HL-60/S4 treated with phorbol 12-myristate 13-acetate at 8.2 ng/mL for 4 days and 3 days (cell line): ENCODE measurements at regions not wholly inside any gene's neighbourhood (a gene's known extent, or its start where the extent isn't known, plus 50 kb on each side); places are given as distances from the start of the nearest gene placed in this dataset.

ENCODE experiments used
- in situ Hi-C: fragments of 300-500 bp; cut with MboI; formaldehyde crosslinking; loops from 2 replicates; pipeline ENCODE4 v1.15.0; 2022; ENCODE audit warnings: low sequenced_read_pairs

DNA sequence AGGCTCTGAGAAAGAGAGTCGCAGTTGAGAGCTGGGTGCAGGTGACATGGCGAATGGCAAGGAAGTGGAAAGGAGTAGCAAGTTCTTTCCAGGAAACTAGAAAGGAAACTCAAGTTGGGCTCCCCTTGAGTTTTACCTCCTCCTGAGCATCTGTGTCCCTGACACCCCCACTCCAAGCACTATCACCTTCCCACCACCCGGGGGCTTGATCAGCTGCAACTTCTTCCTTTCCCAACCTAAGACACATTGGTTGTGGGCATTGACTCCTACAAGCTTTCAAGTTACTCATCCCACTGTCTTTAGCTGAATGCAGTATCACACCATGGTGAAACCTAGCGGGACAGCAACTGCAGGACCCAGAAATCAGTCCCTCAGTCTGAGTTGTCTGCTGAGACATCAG, 256.6 kb upstream of the NR2F2 start:
- in situ Hi-C loops, result no loop called here

DNA sequence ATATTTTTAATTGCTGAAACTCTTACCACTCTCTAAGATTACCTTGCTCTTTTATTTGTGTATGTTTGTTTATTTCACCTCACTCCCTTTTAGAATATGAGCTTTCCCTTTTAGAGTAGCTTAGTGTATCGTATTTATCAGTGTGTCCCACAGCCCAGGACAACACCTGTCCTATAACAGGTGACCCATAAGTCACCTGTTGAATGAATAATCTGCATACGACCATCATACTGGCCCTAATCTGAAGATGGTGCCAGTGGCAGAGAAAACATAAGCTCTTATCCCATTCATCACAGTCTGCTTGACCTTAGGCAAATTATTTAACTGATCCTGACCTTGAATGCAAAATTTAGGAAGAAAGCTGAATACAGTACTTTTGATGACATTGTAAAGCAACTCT, 254.6 kb upstream of the NR2F2 start:
- in situ Hi-C loops, result no loop called here

GRCh38 chr15:96076350-96076749, 254.2 kb upstream of the NR2F2 start:
- in situ Hi-C loops, result no loop called here

DNA sequence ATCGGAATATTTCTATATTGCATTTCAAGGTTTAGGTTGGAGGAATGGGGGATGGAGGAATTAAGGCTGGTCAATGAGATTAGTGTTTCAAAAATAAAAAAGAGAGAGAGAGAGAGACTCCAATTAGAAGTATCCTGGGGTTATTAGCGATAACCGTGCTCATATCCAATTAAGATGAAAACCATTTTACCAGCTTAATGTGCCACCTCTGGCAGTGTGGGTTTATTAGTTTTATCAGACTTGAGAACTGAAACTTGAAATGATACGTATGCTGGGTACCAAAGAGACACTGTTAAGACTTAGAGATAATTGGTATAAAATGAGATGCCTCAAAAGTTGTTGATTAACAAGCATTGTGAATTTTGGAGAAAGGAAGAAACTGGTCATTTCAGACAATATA, 251.5 kb upstream of the NR2F2 start:
- in situ Hi-C loops, result no loop called here

GRCh38 chr15:96079882-96080281, 250.6 kb upstream of the NR2F2 start:
- in situ Hi-C loops, result no loop called here

- in situ Hi-C loops, result no loop called here
Measured at GRCh38 chr15:96086164-96086563, 244.3 kb upstream of the NR2F2 start.

DNA sequence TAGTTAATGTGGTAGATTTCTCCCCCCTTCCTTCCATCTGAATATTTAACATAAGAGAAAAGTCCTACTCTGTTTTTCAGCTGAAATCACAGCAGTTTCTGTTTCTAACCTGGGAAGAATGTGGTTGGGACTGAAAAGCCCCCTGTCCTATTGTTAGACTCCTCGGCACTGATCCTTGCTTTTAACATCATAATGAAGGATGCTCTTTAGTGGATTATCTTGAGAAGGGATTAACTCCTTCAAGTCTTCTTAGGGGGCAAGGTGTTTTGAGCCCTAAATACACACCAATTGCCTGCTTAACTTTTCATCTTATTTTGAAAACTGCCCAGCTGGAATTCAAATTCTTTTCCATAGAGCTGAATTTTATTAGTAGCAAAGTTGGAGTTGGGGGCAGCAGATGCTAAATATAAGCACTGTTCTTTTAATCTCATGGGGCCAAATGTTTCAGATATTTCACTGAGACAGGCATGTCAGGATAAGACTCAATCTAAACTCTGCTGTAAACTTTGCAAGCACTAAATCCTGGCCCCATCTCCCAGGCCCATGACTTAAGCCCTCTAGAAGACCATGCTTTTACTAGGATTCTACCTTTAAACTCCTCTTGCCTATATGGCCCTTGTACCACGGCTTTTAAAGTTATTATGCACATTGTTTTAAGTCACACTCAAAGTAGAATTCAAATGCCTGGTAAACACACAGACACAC, 243.2 kb upstream of the NR2F2 start:
- in situ Hi-C loops, result no loop called here

- in situ Hi-C loops, result no loop called here
Measured at GRCh38 chr15:96088650-96089049, 241.8 kb upstream of the NR2F2 start.

GRCh38 chr15:96089405-96090058, 241.0 kb upstream of the NR2F2 start:
- in situ Hi-C loops, result no loop called here

DNA sequence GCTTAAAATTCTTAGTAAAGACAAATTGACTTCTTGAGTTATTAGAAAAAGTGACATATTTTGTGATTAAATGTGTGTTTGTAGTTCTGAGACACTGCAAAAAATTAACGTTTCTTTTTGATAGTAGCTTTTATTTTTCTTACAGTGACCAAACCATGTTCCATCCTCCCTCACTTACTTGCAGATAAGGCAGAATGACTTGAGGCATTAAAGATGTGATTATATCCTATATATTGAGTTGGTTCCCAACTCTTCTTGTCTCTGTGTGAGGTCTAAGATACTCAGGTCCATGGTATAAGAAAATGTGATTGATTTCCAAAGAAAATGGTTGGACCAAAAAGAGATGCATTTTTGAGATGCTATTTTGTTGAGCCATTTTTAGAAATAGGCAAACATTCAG, 238.3 kb upstream of the NR2F2 start:
- in situ Hi-C loops, result no loop called here

DNA sequence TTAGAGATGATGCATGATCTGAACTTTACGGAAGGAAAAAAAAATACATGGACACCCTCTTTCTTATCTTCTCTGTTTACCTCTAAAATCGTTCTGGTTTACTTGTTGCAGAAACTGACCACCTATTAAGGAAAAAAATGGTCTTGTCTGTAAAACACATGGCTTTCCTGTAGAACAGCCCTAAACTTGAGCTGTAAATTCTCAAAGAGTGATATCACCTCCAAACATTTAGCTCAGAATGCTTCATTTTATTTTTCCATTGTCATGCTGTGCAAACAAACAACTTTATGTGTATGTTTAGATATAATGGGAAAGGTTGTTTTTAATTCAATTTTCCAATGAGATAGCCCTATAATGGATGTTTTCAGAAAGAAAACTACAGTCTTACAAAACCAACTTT, 237.4 kb upstream of the NR2F2 start:
- in situ Hi-C loops, result no loop called here

DNA sequence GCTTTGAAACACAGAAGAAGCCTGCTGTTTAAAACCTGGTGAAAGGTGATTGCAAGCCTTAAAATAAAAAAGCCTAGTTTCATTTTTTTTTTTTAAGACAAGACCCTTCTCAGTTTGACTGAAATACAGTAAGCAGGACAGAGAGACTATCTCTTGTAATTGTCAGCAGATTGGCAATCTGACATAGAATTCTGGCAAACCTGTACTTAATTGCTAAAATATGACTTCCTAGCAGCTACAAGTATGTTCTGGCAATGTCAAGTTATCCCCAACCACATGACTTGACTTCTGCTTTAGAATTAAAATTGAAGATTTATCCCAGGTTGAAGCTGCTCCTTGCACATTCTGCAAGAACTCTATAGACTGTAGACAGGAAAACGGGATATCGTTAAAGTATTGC, 232.8 kb upstream of the NR2F2 start:
- in situ Hi-C loops, result no loop called here

- in situ Hi-C loops, result no loop called here
Measured at GRCh38 chr15:96102631-96103030, 227.9 kb upstream of the NR2F2 start.

DNA sequence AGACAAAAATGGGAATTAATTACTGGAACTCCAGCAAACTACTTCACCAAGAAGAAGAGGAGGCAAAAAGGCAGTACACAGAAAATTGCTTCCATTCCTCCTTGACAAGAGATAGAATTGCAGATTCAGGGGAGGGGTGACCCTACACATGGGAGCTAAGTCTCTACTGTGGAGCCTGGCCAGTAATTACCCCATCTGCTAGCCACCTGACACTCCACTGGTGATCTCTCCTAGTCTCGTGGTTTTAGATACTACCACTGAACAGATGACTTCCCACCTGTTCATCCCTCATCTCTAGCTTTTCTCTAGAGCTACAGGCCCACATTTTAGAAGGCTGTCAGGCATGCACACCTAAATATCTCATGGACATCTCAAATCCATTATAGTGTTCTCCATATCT, 224.3 kb upstream of the NR2F2 start:
- in situ Hi-C loops, result no loop called here

GRCh38 chr15:96106628-96107027, 223.9 kb upstream of the NR2F2 start:
- in situ Hi-C loops, result no loop called here

DNA sequence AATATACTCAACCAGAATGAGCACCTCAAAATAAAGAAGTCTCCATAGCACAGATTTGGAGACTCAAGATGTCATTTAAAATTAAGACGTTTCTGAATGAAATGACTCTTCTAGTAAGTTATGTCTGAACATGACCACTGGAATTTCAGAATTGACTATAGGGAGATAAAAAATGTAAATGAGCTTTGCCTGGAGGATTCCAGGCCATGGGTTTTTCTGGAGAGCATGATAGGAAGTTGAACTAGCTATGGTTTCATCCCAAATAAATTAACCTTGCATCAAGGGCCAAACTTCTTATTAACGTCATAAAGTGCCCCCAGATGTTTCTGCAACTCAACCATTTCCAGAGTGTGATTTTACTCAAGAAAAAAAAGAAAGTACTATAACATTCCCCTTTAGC, 222.6 kb upstream of the NR2F2 start:
- in situ Hi-C loops, result no loop called here

GRCh38 chr15:96108405-96108804, 222.1 kb upstream of the NR2F2 start:
- in situ Hi-C loops, result no loop called here

- in situ Hi-C loops, result no loop called here
Measured at GRCh38 chr15:96109820-96110219, 220.7 kb upstream of the NR2F2 start.

- in situ Hi-C loops, result no loop called here
Measured at GRCh38 chr15:96112018-96112417, 218.5 kb upstream of the NR2F2 start.

DNA sequence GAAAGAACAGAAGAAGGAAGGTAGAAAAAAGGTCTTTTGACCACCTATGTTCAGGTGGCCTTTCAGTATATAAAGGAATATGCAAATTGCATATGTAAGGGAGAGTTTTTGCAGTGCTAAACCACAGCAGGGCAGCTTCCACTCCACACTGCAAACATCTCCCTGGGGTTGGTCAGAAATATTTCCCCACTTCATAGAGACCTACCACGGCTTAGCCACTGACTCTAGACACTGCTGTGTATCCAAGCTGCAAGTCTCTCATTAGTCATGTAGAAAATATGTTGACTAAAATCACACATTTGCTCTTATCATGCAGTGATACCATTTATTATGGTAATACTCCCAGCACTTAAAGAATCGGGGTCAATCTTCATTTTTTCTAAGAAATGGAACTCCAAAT, 214.9 kb upstream of the NR2F2 start:
- in situ Hi-C loops, result no loop called here

DNA sequence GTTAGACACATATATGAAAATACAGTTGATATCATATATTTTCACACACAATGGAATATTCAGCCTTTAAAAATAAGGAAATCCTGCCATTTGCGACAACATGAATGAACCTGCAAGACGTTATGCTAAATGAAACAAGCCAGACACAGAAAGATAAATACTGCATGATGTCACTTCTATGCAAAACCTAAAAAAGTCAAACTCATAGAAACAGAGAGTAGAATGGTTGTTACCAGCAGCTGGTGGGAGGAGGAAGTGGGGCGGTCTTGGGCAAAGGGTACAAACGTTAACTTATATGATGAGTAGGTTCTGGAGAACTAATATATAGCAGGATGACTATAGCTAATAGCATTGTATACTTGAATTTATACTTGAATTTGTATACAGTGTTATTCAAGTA, 213.2 kb upstream of the NR2F2 start:
- in situ Hi-C loops, result no loop called here

DNA sequence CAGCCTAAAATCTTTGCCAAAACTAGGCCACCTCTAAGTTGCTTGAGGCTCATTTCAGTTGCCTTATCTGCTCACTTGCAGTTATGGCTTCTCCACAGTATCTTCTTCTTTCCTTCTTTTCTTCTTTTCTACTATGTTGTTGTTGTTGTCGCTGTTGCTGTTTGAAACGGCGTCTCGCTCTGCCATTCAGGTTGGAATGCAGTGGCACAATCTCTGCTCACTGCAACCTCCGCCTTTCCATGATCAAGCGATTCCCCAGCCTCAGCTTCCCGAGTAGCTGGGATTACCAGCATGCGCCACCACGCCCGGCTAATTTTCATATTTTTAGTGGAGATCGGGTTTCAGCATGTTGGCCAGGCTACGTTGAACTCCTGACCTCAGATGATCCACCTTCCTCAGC, 210.8 kb upstream of the NR2F2 start:
- in situ Hi-C loops, result no loop called here
